ENCODE measurements at regions not wholly inside any gene's neighbourhood (a gene's known extent, or its start where the extent isn't known, plus 50 kb on each side); places are given as distances from the start of the nearest gene placed in this dataset.
A peak's percentile ranks its signal among the peaks of the same experiment; 100 is the strongest.

GRCh38 chr6:156109713-156110112, 654.1 kb upstream of the NOX3 start:
- WGBS, 2 donors, result 69 to 90% methylated on average over 1 of the region's 1 CpG
- Histone ChIP-seq H3K36me3 (ENCODE audit: control insufficient read depth in 4 of 4, insufficient read depth in 4 of 4, low read length in 4 of 4) (no peaks in the 10 kb centered on the region), H3K27ac (ENCODE audit: low read depth in 1 of 2, low read length in 1 of 2) (no peak overlapping the region), H3K27me3 (ENCODE audit: control insufficient read depth in 3 of 3, insufficient read depth in 3 of 3, low read length in 2 of 3) (no peaks in the 10 kb centered on the region), H3K4me1 (ENCODE audit: control insufficient read depth in 5 of 5, insufficient read depth in 5 of 5, low read length in 5 of 5) (peaks cover 0 to 14% (median 0%) of the 10 kb centered on the region in 5 donors), H3K9me3 (ENCODE audit: control insufficient read depth in 4 of 4, insufficient read depth in 3 of 4, low read length in 3 of 4) (no peaks in the 10 kb centered on the region), H3K4me3 (no peak overlapping the region), H3K9ac (ENCODE audit: insufficient read depth in 1 of 2, low read length in 2 of 2) (no peak overlapping the region)
- TF ChIP-seq, protein P1, sequence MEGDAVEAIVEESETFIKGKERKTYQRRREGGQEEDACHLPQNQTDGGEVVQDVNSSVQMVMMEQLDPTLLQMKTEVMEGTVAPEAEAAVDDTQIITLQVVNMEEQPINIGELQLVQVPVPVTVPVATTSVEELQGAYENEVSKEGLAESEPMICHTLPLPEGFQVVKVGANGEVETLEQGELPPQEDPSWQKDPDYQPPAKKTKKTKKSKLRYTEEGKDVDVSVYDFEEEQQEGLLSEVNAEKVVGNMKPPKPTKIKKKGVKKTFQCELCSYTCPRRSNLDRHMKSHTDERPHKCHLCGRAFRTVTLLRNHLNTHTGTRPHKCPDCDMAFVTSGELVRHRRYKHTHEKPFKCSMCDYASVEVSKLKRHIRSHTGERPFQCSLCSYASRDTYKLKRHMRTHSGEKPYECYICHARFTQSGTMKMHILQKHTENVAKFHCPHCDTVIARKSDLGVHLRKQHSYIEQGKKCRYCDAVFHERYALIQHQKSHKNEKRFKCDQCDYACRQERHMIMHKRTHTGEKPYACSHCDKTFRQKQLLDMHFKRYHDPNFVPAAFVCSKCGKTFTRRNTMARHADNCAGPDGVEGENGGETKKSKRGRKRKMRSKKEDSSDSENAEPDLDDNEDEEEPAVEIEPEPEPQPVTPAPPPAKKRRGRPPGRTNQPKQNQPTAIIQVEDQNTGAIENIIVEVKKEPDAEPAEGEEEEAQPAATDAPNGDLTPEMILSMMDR (IDR thresholded peaks at IDR 0.05; ENCODE audit: control extremely low read depth, extremely low read depth), result no peak
- DNase-seq (peak in 1 of 3 donors; percentile 50), ATAC-seq (ENCODE audit: insufficient read depth, low FRiP score) (no peak)

DNA sequence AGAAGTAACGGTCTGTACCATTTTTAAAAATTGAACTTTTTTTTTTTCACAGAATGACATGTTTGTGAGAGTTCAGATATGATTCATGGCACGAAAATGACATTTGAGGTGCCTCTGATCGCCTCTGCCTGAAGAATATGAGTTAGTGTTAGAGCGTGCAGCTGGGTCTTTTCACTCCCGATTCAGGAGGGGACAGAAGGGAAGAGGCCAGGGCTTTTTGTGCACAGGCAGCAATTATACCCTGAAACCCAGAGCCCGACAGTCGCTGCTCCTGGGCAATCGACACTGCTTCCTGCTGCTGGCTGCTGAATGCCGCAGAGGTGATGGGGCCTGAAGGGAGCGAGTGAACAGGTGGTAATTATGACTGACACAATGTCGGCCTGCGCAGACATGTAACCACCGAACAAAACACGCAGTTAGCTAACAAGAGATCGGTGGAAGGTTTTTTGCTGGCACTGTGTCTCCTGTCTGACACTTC, 652.0 kb upstream of the NOX3 start:
- Histone ChIP-seq H3K27ac (ENCODE audit: low read depth in 1 of 2, low read length in 1 of 2) (no peak overlapping the region), H3K36me3 (ENCODE audit: control insufficient read depth in 4 of 4, insufficient read depth in 4 of 4, low read length in 4 of 4) (no peaks in the 10 kb centered on the region), H3K9ac (ENCODE audit: insufficient read depth in 1 of 2, low read length in 2 of 2) (no peak overlapping the region), H3K9me3 (ENCODE audit: control insufficient read depth in 4 of 4, insufficient read depth in 3 of 4, low read length in 3 of 4) (peaks cover 0 to 1% (median 0%) of the 10 kb centered on the region in 4 donors), H3K4me1 (ENCODE audit: control insufficient read depth in 5 of 5, insufficient read depth in 5 of 5, low read length in 5 of 5) (peaks cover 0 to 14% (median 0%) of the 10 kb centered on the region in 5 donors), H3K4me3 (no peak overlapping the region), H3K27me3 (ENCODE audit: control insufficient read depth in 3 of 3, insufficient read depth in 3 of 3, low read length in 2 of 3) (no peaks in the 10 kb centered on the region)
- ATAC-seq (ENCODE audit: insufficient read depth, low FRiP score) (peak; percentile 27), DNase-seq (peak; percentile 17 to 64 (median 40))
- WGBS, 2 donors, result 76 to 84% methylated on average over 15 of the region's 15 CpGs
- TF ChIP-seq, protein P1 (IDR thresholded peaks at IDR 0.05; ENCODE audit: control extremely low read depth, extremely low read depth), result no peak

DNA sequence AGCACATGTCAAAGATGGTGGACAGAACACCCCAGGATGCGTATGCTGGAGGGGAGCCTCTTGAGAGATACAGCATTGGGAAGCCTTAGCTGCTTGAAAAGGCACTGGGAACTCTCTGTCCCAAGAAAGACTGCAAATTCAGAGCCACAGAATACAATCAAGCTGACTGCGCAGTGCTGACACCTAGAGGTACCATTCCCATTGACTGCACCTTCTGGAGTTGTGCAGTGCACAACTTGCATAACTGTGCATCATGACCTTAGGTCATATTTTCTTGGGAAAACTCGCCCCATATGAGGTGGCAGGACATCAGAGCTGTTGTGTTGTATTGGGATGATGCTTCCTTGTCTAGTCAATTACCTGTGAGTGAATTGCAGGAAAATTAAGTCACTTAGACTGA, 646.5 kb upstream of the NOX3 start:
- DNase-seq (no peak), ATAC-seq (ENCODE audit: insufficient read depth, low FRiP score) (no peak)
- H3K4me1 ChIP-seq (ENCODE audit: control insufficient read depth in 5 of 5, insufficient read depth in 5 of 5, low read length in 5 of 5), result peaks cover 0 to 6% (median 0%) of the 10 kb centered on the region in 5 donors
- H3K4me3 ChIP-seq, result no peak overlapping the region
- peaks cover 0 to 3% (median 0%) of the 10 kb centered on the region in 4 donors for H3K9me3 ChIP-seq (ENCODE audit: control insufficient read depth in 4 of 4, insufficient read depth in 3 of 4, low read length in 3 of 4)
- H3K27ac ChIP-seq (ENCODE audit: low read depth in 1 of 2, low read length in 1 of 2), result no peak overlapping the region
- WGBS, 2 donors, result 81 to 84% methylated on average over 3 of the region's 3 CpGs
- no peaks in the 10 kb centered on the region for H3K27me3 ChIP-seq (ENCODE audit: control insufficient read depth in 3 of 3, insufficient read depth in 3 of 3, low read length in 2 of 3)
- TF ChIP-seq, protein P1 (IDR thresholded peaks at IDR 0.05; ENCODE audit: control extremely low read depth, extremely low read depth), result no peak
- H3K9ac ChIP-seq (ENCODE audit: insufficient read depth in 1 of 2, low read length in 2 of 2), result no peak overlapping the region
- H3K36me3 ChIP-seq (ENCODE audit: control insufficient read depth in 4 of 4, insufficient read depth in 4 of 4, low read length in 4 of 4), result no peaks in the 10 kb centered on the region

DNA sequence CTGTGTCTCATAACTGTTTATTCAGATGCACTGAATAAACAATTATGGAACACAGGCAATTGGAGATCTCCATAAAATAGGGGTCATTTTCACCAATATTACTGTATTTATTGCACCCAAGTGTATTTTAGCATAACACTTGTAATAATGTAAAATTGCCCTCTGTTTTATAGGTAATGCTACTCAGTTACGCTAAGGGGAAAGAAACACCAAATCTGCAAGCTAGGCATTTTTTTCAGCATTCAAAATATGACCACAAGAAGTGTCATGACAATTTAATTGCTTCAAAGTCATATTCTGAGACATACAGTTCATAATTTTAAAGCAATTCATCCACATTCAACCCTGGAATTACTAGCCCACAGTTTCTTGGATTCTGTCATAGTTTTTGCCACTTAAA, 643.2 kb upstream of the NOX3 start:
- DNase-seq (no peak), ATAC-seq (ENCODE audit: insufficient read depth, low FRiP score) (no peak)
- Histone ChIP-seq H3K27ac (ENCODE audit: low read depth in 1 of 2, low read length in 1 of 2) (no peak overlapping the region), H3K4me3 (no peak overlapping the region), H3K36me3 (ENCODE audit: control insufficient read depth in 4 of 4, insufficient read depth in 4 of 4, low read length in 4 of 4) (no peaks in the 10 kb centered on the region), H3K9me3 (ENCODE audit: control insufficient read depth in 4 of 4, insufficient read depth in 3 of 4, low read length in 3 of 4) (peaks cover 0 to 2% (median 0%) of the 10 kb centered on the region in 4 donors), H3K27me3 (ENCODE audit: control insufficient read depth in 3 of 3, insufficient read depth in 3 of 3, low read length in 2 of 3) (no peaks in the 10 kb centered on the region), H3K4me1 (ENCODE audit: control insufficient read depth in 5 of 5, insufficient read depth in 5 of 5, low read length in 5 of 5) (peaks cover 0 to 8% (median 0%) of the 10 kb centered on the region in 5 donors), H3K9ac (ENCODE audit: insufficient read depth in 1 of 2, low read length in 2 of 2) (no peak overlapping the region)
- TF ChIP-seq, protein P1 (IDR thresholded peaks at IDR 0.05; ENCODE audit: control extremely low read depth, extremely low read depth), result no peak
- WGBS, 2 donors, result 88 to 93% methylated on average over 1 of the region's 1 CpG
